Right lobe of liver (tissue), 6 donors: ENCODE measurements at regions not wholly inside any gene's neighbourhood (a gene's known extent, or its start where the extent isn't known, plus 50 kb on each side); places are given as distances from the start of the nearest gene placed in this dataset.
"Not testable (repeated sequence)": the region's sequence is repeated elsewhere in the genome, so short reads cannot be mapped to it uniquely, and the experiment has no call there.

Source experiments
- ATAC-seq, 4 donors: fragments of 200-7000 bp; cut with Tn5 transposase; one replicate each; pipeline ENCODE4 v1.9.1; 2020; ENCODE audit warnings: mild to moderate bottlenecking in 4 of 4, moderate library complexity in 4 of 4
- DNase-seq, 3 donors: peaks; one replicate each; pipeline ENCODE4 v3.0.0-alpha.2; 2020
- H3K27ac ChIP-seq, 3 donors: fragments of 200-600 bp; one replicate each; pipeline ENCODE4 v1.8.0; 2022
- H3K27me3 ChIP-seq, 2 donors: fragments of 200-600 bp; one replicate each; pipeline ENCODE4 v1.8.0; 2022
- H3K36me3 ChIP-seq, 4 donors: fragments of 200-600 bp; sonication (generic) in 1 of 4; one replicate each; pipeline versions ENCODE4 v1.5.1 to v1.8.0; 2017 to 2022; ENCODE audit warnings: control low read depth in 1 of 4
- H3K4me1 ChIP-seq, 4 donors: fragments of 200-600 bp; sonication (generic) in 1 of 4; one replicate each; pipeline versions ENCODE4 v1.5.1 to v1.8.0; 2017 to 2022; ENCODE audit warnings: control low read depth in 1 of 4
- H3K4me3 ChIP-seq, 3 donors: fragments of 200-600 bp; one replicate each; pipeline ENCODE4 v1.8.0; 2022
- H3K9me3 ChIP-seq, 4 donors: fragments of 200-600 bp; sonication (generic) in 1 of 4; one replicate each; pipeline versions ENCODE4 v1.5.1 to v1.8.0; 2017 to 2022; ENCODE audit warnings: control low read depth in 1 of 4
- CTCF ChIP-seq, 4 donors: fragments of 200-600 bp in 3 of 4; fragments of 450-650 bp in 1 of 4; IDR thresholded peaks; one replicate each; pipeline versions ENCODE4 v1.5.1 to v1.8.0; 2016 to 2022; ENCODE audit warnings: antibody characterized with exemption in 4 of 4, mild to moderate bottlenecking in 2 of 4
- POLR2A ChIP-seq: fragments of 450-650 bp; IDR thresholded peaks from one replicate; pipeline ENCODE4 v1.6.1; 2017; ENCODE audit warnings: antibody characterized with exemption, mild to moderate bottlenecking
- WGBS: methylation state at CpG from one replicate; pipeline ENCODE4 v1.1.6; 2018; ENCODE audit warnings: low coverage, low lambda C conversion rate; ENCODE audit not compliant: insufficient coverage; ENCODE audit errors: missing lambda C conversion rate; 5-methylcytosine and 5-hydroxymethylcytosine counted together
- intact Hi-C, 2 donors: fragments of 100-400 bp; cut with DNase I; formaldehyde crosslinking; loops; one replicate each; pipeline versions ENCODE4 v1.11.2 to v1.14.1; 2022
- donor health status: DM: no; HTN: yes; CAD: no.
- donor health status: DM: no; HTN: no; CAD: no.
- donor health status: DM: no; HTN: no; CAD: no.
- donor health status: DM: no; HTN: yes; CAD: no.
- donor health status: DM: no; HTN: yes; CAD: no.

- WGBS = 7% methylated on average over 2 of the region's 2 CpGs
- no peak for DNase-seq
Measured at GRCh38 chrX:116306218-116306617, 130.2 kb upstream of the SLC6A14 start.

DNA sequence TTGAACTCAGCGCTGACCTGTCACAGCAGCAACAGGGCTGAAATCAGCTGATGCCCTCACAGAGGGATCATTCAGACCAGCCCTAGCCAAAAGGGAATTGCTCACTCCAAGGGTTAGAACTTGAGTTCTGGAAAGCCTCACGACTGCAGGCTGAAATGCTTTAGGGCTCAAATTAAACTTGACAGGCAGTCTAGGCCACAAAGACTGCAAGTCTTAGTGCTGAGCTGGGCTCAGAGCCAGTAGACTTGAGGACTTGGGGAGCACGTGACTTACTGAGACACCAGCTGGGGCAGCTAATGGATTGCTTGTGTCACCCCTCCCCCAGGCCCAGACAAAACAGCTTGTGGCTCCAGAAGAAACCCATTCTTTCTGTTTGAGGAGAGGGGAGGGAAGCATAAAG, 119.0 kb upstream of the SLC6A14 start:
- TF ChIP-seq CTCF (IDR thresholded peaks at IDR 0.05) = no peak
- DNase-seq (no peak), ATAC-seq (no peak)
- intact Hi-C loops = no loop called here
- no peak overlapping the region for H3K4me3 ChIP-seq
- H3K27ac ChIP-seq = no peak overlapping the region
- H3K27me3 ChIP-seq = peaks cover 0 to 5% of the 10 kb centered on the region in 2 donors
- no peaks in the 10 kb centered on the region for H3K9me3 ChIP-seq
- no peaks in the 10 kb centered on the region for H3K4me1 ChIP-seq
- H3K36me3 ChIP-seq = no peaks in the 10 kb centered on the region
- WGBS = 39% methylated on average over 2 of the region's 3 CpGs

More at GRCh38 chrX:116306218-116306617, 130.2 kb upstream of the SLC6A14 start:
- Histone ChIP-seq H3K36me3 (no peaks in the 10 kb centered on the region), H3K27ac (no peak overlapping the region), H3K4me3 (no peak overlapping the region), H3K9me3 (no peaks in the 10 kb centered on the region), H3K4me1 (no peaks in the 10 kb centered on the region), H3K27me3 (no peaks in the 10 kb centered on the region)
- intact Hi-C loops = no loop called here
- no peak for ATAC-seq
- no peak for TF ChIP-seq POLR2A
- TF ChIP-seq CTCF (IDR thresholded peaks at IDR 0.05) = no peak

DNA sequence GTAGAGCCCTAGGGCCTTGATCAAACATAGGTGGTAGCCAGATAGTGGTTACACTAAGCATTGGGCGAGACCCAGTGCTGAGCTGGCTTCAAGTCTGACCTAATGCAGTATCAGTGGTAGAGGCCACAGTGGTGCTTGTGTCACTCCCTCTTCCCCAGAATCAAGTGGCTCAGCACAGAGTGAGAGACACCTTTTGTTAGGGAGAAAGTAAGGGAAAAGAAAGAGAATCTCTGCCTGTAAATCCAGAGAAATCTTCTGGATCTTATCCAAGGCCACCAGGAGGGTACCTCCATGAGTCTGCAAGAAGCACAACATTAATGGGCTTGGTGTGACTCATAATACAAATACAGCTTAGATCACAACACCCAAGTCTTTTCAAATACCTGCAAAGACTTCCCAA, 117.7 kb upstream of the SLC6A14 start:
- intact Hi-C loops = no loop called here
- DNase-seq = no peak

DNA sequence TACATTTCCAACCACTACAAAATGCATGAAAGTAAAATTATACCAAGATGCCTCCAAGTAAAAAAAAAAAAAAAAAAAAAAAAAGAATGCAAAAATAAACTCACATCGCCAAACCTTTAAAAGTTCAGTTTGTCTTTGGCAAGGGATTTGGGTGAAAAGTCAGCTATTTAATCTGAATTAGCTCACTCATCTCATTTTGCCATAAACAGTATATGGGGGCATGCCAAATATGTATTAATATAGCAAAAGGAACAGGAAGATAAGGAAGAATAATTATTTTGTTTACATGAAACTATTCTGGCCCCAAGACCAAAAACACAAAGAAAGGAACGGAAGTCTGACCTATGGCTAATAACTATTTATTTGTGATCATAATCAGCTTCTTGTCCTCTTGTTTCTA, 114.7 kb upstream of the SLC6A14 start:
- no peak overlapping the region for H3K27ac ChIP-seq
- intact Hi-C loops = no loop called here
- no peaks in the 10 kb centered on the region for H3K4me1 ChIP-seq
- TF ChIP-seq POLR2A = no peak
- no peak for TF ChIP-seq CTCF (IDR thresholded peaks at IDR 0.05)
- no peak overlapping the region for H3K4me3 ChIP-seq
- 39% methylated on average over 2 of the region's 2 CpGs for WGBS
- peaks cover 0 to 5% of the 10 kb centered on the region in 2 donors for H3K27me3 ChIP-seq
- H3K9me3 ChIP-seq = no peaks in the 10 kb centered on the region
- ATAC-seq (no peak), DNase-seq (no peak)
- no peaks in the 10 kb centered on the region for H3K36me3 ChIP-seq

More for the DNA sequence above, 117.7 kb upstream of the SLC6A14 start:
- H3K27ac ChIP-seq = no peak overlapping the region
- WGBS = 83% methylated on average over 1 of the region's 1 CpG
- no peak for TF ChIP-seq CTCF (IDR thresholded peaks at IDR 0.05)
- no peaks in the 10 kb centered on the region for H3K36me3 ChIP-seq
- H3K4me3 ChIP-seq = no peak overlapping the region
- H3K27me3 ChIP-seq = peaks cover 0 to 5% of the 10 kb centered on the region in 2 donors
- no peaks in the 10 kb centered on the region for H3K4me1 ChIP-seq
- no peak for ATAC-seq
- no peaks in the 10 kb centered on the region for H3K9me3 ChIP-seq

GRCh38 chrX:116332026-116332425, 104.4 kb upstream of the SLC6A14 start:
- not testable (repeated sequence) for H3K27ac ChIP-seq, ATAC-seq
- WGBS = 37% methylated on average over 7 of the region's 7 CpGs

DNA sequence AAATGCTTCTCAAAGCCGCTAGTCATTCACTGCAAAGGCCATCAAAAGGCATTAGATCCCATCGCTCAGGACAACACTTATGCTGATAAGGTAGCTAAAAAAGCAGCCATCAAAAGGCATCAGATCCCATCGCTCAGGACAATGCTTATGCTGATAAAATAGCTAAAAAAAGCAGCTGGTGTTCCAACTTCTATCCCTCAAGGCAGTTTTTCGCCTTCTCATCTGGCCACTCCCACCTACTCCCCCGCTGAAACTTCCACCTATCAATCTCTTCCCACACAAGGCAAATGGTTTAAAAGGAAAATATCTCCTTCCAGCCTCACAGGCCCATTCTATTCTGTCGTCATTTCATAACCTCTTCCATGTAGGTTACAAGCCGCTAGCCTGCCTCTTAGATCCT, 101.6 kb upstream of the SLC6A14 start:
- H3K9me3 ChIP-seq, DNase-seq, ATAC-seq, H3K4me3 ChIP-seq, H3K27ac ChIP-seq, H3K36me3 ChIP-seq, H3K4me1 ChIP-seq, intact Hi-C loops, H3K27me3 ChIP-seq: not testable (repeated sequence)
- 32% methylated on average over 7 of the region's 7 CpGs for WGBS

More at GRCh38 chrX:116332026-116332425, 104.4 kb upstream of the SLC6A14 start:
- H3K4me1 ChIP-seq, H3K9me3 ChIP-seq, intact Hi-C loops, H3K27me3 ChIP-seq, H3K36me3 ChIP-seq, DNase-seq, H3K4me3 ChIP-seq: not testable (repeated sequence)
